ENCODE measurements at regions not wholly inside any gene's neighbourhood (a gene's known extent, or its start where the extent isn't known, plus 50 kb on each side); places are given as distances from the start of the nearest gene placed in this dataset.

GRCh38 chr9:8070779-8071444 is 271.3 kb upstream of the DMAC1 start:
- no peak for TF ChIP-seq SUZ12 (IDR thresholded peaks at IDR 0.05; ENCODE audit: extremely low read depth, insufficient read depth, insufficient read length)
- TF ChIP-seq YY1 (IDR thresholded peaks at IDR 0.05; ENCODE audit: insufficient read depth, insufficient read length) = no peak
- no peak for TF ChIP-seq ZNF274 (IDR thresholded peaks at IDR 0.05; ENCODE audit: low read depth, low read length)
- no peak for DNase-seq (ENCODE audit: low read depth, low spot score)
- no peaks in the 10 kb centered on the region for H3K27me3 ChIP-seq (ENCODE audit: insufficient read depth, insufficient read length)
- no peaks in the 10 kb centered on the region for H3K36me3 ChIP-seq (ENCODE audit: insufficient read depth, insufficient read length, low read length)
- no peak overlapping the region for H3K4me3 ChIP-seq (ENCODE audit: insufficient read length, low read depth)
- no peak overlapping the region for H3K9ac ChIP-seq (ENCODE audit: insufficient read length, low read depth)
- no peaks in the 10 kb centered on the region for H3K9me3 ChIP-seq (ENCODE audit: insufficient read depth, low read length)
- H3K4me1 ChIP-seq (ENCODE audit: insufficient read depth, insufficient read length) = no peaks in the 10 kb centered on the region

- TF ChIP-seq YY1 (IDR thresholded peaks at IDR 0.05; ENCODE audit: insufficient read depth, insufficient read length) (no peak), ZNF274 (IDR thresholded peaks at IDR 0.05; ENCODE audit: low read depth, low read length) (no peak), SUZ12 (IDR thresholded peaks at IDR 0.05; ENCODE audit: extremely low read depth, insufficient read depth, insufficient read length) (no peak)
- no peak for DNase-seq (ENCODE audit: low read depth, low spot score)
- H3K9me3 ChIP-seq (ENCODE audit: insufficient read depth, low read length) = no peaks in the 10 kb centered on the region
These were observed 262.9 kb upstream of the DMAC1 start for GRCh38 chr9:8062459-8062858.

GRCh38 chr9:8053501-8053900 is 253.9 kb upstream of the DMAC1 start:
- DNase-seq (ENCODE audit: low read depth, low spot score) = no peak

More at GRCh38 chr9:8062459-8062858, 262.9 kb upstream of the DMAC1 start:
- Histone ChIP-seq H3K27me3 (ENCODE audit: insufficient read depth, insufficient read length) (no peaks in the 10 kb centered on the region), H3K4me3 (ENCODE audit: insufficient read length, low read depth) (no peak overlapping the region), H3K4me1 (ENCODE audit: insufficient read depth, insufficient read length) (no peaks in the 10 kb centered on the region), H3K9ac (ENCODE audit: insufficient read length, low read depth) (no peak overlapping the region), H3K36me3 (ENCODE audit: insufficient read depth, insufficient read length, low read length) (no peaks in the 10 kb centered on the region)

GRCh38 chr9:8052991-8053390 is 253.4 kb upstream of the DMAC1 start:
- Histone ChIP-seq H3K4me3 (ENCODE audit: insufficient read length, low read depth) (no peak overlapping the region), H3K9me3 (ENCODE audit: insufficient read depth, low read length) (no peaks in the 10 kb centered on the region), H3K36me3 (ENCODE audit: insufficient read depth, insufficient read length, low read length) (no peaks in the 10 kb centered on the region), H3K9ac (ENCODE audit: insufficient read length, low read depth) (no peak overlapping the region), H3K27me3 (ENCODE audit: insufficient read depth, insufficient read length) (no peaks in the 10 kb centered on the region), H3K4me1 (ENCODE audit: insufficient read depth, insufficient read length) (no peaks in the 10 kb centered on the region)
- DNase-seq (ENCODE audit: low read depth, low spot score) = no peak
- TF ChIP-seq ZNF274 (IDR thresholded peaks at IDR 0.05; ENCODE audit: low read depth, low read length) = no peak
- no peak for TF ChIP-seq SUZ12 (IDR thresholded peaks at IDR 0.05; ENCODE audit: extremely low read depth, insufficient read depth, insufficient read length)
- TF ChIP-seq YY1 (IDR thresholded peaks at IDR 0.05; ENCODE audit: insufficient read depth, insufficient read length) = no peak

More at GRCh38 chr9:8053501-8053900, 253.9 kb upstream of the DMAC1 start:
- Histone ChIP-seq H3K4me1 (ENCODE audit: insufficient read depth, insufficient read length) (no peaks in the 10 kb centered on the region), H3K9ac (ENCODE audit: insufficient read length, low read depth) (no peak overlapping the region), H3K27me3 (ENCODE audit: insufficient read depth, insufficient read length) (no peaks in the 10 kb centered on the region), H3K9me3 (ENCODE audit: insufficient read depth, low read length) (no peaks in the 10 kb centered on the region), H3K36me3 (ENCODE audit: insufficient read depth, insufficient read length, low read length) (no peaks in the 10 kb centered on the region), H3K4me3 (ENCODE audit: insufficient read length, low read depth) (no peak overlapping the region)
- TF ChIP-seq SUZ12 (IDR thresholded peaks at IDR 0.05; ENCODE audit: extremely low read depth, insufficient read depth, insufficient read length) (no peak), YY1 (IDR thresholded peaks at IDR 0.05; ENCODE audit: insufficient read depth, insufficient read length) (no peak), ZNF274 (IDR thresholded peaks at IDR 0.05; ENCODE audit: low read depth, low read length) (no peak)

GRCh38 chr9:8037745-8038144 is 238.2 kb upstream of the DMAC1 start:
- no peak for TF ChIP-seq YY1 (IDR thresholded peaks at IDR 0.05; ENCODE audit: insufficient read depth, insufficient read length)
- TF ChIP-seq ZNF274 (IDR thresholded peaks at IDR 0.05; ENCODE audit: low read depth, low read length) = no peak
- TF ChIP-seq SUZ12 (IDR thresholded peaks at IDR 0.05; ENCODE audit: extremely low read depth, insufficient read depth, insufficient read length) = no peak
- no peaks in the 10 kb centered on the region for H3K27me3 ChIP-seq (ENCODE audit: insufficient read depth, insufficient read length)

GRCh38 chr9:8036914-8037524 is 237.4 kb upstream of the DMAC1 start:
- no peak for DNase-seq (ENCODE audit: low read depth, low spot score)
- Histone ChIP-seq H3K36me3 (ENCODE audit: insufficient read depth, insufficient read length, low read length) (no peaks in the 10 kb centered on the region), H3K9me3 (ENCODE audit: insufficient read depth, low read length) (peaks cover 23% of the 10 kb centered on the region), H3K27me3 (ENCODE audit: insufficient read depth, insufficient read length) (no peaks in the 10 kb centered on the region), H3K4me1 (ENCODE audit: insufficient read depth, insufficient read length) (no peaks in the 10 kb centered on the region), H3K9ac (ENCODE audit: insufficient read length, low read depth) (no peak overlapping the region), H3K4me3 (ENCODE audit: insufficient read length, low read depth) (no peak overlapping the region)
- TF ChIP-seq SUZ12 (IDR thresholded peaks at IDR 0.05; ENCODE audit: extremely low read depth, insufficient read depth, insufficient read length) (no peak), ZNF274 (IDR thresholded peaks at IDR 0.05; ENCODE audit: low read depth, low read length) (no peak), YY1 (IDR thresholded peaks at IDR 0.05; ENCODE audit: insufficient read depth, insufficient read length) (no peak)

More at GRCh38 chr9:8037745-8038144, 238.2 kb upstream of the DMAC1 start:
- H3K4me3 ChIP-seq (ENCODE audit: insufficient read length, low read depth) = no peak overlapping the region
- H3K36me3 ChIP-seq (ENCODE audit: insufficient read depth, insufficient read length, low read length) = no peaks in the 10 kb centered on the region
- peaks cover 23% of the 10 kb centered on the region for H3K9me3 ChIP-seq (ENCODE audit: insufficient read depth, low read length)
- H3K9ac ChIP-seq (ENCODE audit: insufficient read length, low read depth) = no peak overlapping the region
- no peak for DNase-seq (ENCODE audit: low read depth, low spot score)
- no peaks in the 10 kb centered on the region for H3K4me1 ChIP-seq (ENCODE audit: insufficient read depth, insufficient read length)

- Histone ChIP-seq H3K36me3 (ENCODE audit: insufficient read depth, insufficient read length, low read length) (no peaks in the 10 kb centered on the region), H3K4me1 (ENCODE audit: insufficient read depth, insufficient read length) (no peaks in the 10 kb centered on the region), H3K9ac (ENCODE audit: insufficient read length, low read depth) (no peak overlapping the region), H3K4me3 (ENCODE audit: insufficient read length, low read depth) (no peak overlapping the region), H3K9me3 (ENCODE audit: insufficient read depth, low read length) (peaks cover 23% of the 10 kb centered on the region), H3K27me3 (ENCODE audit: insufficient read depth, insufficient read length) (no peaks in the 10 kb centered on the region)
- TF ChIP-seq ZNF274 (IDR thresholded peaks at IDR 0.05; ENCODE audit: low read depth, low read length) (no peak), YY1 (IDR thresholded peaks at IDR 0.05; ENCODE audit: insufficient read depth, insufficient read length) (no peak), SUZ12 (IDR thresholded peaks at IDR 0.05; ENCODE audit: extremely low read depth, insufficient read depth, insufficient read length) (no peak)
- DNase-seq (ENCODE audit: low read depth, low spot score) = no peak
These were observed 234.2 kb upstream of the DMAC1 start for GRCh38 chr9:8033794-8034193.
